ENCODE measurements at regions not wholly inside any gene's neighbourhood (a gene's known extent, or its start where the extent isn't known, plus 50 kb on each side); places are given as distances from the start of the nearest gene placed in this dataset.

DNA sequence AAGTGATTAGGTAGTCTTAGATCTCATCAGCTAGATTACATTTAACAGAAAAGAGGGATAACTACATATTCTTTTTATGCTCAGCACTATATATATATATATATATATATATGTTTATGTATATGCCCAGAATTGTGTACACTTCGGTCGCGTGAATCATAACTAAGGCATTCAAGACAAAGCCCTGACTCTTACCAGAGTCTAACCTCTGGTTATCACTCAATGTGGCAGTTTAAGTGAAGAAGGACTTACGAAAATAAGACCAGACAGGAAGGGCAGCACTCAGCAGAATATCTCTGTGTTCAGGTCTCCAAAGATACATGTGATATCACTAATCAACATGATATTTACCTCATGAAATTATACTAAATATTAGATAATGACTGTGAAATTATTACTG lies 1326.7 kb downstream of the MRPL39 start:
- TF ChIP-seq EP300 (IDR thresholded peaks at IDR 0.05) (no peak), POLR2A (IDR thresholded peaks at IDR 0.05) (no peak), POLR2AphosphoS5 (IDR thresholded peaks at IDR 0.05) (no peak)
- TF ChIP-seq, protein P1, sequence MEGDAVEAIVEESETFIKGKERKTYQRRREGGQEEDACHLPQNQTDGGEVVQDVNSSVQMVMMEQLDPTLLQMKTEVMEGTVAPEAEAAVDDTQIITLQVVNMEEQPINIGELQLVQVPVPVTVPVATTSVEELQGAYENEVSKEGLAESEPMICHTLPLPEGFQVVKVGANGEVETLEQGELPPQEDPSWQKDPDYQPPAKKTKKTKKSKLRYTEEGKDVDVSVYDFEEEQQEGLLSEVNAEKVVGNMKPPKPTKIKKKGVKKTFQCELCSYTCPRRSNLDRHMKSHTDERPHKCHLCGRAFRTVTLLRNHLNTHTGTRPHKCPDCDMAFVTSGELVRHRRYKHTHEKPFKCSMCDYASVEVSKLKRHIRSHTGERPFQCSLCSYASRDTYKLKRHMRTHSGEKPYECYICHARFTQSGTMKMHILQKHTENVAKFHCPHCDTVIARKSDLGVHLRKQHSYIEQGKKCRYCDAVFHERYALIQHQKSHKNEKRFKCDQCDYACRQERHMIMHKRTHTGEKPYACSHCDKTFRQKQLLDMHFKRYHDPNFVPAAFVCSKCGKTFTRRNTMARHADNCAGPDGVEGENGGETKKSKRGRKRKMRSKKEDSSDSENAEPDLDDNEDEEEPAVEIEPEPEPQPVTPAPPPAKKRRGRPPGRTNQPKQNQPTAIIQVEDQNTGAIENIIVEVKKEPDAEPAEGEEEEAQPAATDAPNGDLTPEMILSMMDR (IDR thresholded peaks at IDR 0.05) = no peak
